GM18511 (cell line): ENCODE measurements at regions not wholly inside any gene's neighbourhood (a gene's known extent, or its start where the extent isn't known, plus 50 kb on each side); places are given as distances from the start of the nearest gene placed in this dataset.
"Not testable (repeated sequence)": the region's sequence is repeated elsewhere in the genome, so short reads cannot be mapped to it uniquely, and the experiment has no call there.

Source experiments
- ATAC-seq: cut with Tn5 transposase; IDR thresholded peaks from one replicate; pipeline ENCODE4 v1.9.1; 2021; ENCODE audit warnings: mild to moderate bottlenecking, moderate library complexity; ENCODE audit not compliant: unreplicated experiment

GRCh38 chr9:36521148-36521547, 51.5 kb upstream of the MELK start:
- no peak for ATAC-seq

- ATAC-seq, result no peak
Observed at GRCh38 chr9:36517131-36517530, 55.6 kb upstream of the MELK start.

DNA sequence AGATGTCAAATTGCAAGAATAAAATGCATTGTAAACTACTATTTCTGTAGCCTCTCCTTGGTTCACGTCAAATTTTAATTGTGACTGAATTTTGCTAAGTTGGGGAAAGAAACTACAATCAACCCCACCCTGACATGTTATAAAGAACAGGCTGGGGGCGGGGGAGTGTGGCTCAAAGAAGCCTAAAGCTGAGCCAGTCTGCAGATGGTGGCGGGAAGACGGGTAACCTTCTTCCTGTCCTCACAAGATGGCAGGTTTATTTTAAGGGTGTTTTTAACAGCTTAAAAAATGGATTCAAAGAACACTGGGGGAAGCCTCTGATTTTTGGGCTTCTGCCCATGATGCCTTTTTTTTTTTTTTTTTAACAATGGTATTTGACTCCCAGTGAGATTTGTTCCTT, 68.5 kb upstream of the MELK start:
- no peak for ATAC-seq

DNA sequence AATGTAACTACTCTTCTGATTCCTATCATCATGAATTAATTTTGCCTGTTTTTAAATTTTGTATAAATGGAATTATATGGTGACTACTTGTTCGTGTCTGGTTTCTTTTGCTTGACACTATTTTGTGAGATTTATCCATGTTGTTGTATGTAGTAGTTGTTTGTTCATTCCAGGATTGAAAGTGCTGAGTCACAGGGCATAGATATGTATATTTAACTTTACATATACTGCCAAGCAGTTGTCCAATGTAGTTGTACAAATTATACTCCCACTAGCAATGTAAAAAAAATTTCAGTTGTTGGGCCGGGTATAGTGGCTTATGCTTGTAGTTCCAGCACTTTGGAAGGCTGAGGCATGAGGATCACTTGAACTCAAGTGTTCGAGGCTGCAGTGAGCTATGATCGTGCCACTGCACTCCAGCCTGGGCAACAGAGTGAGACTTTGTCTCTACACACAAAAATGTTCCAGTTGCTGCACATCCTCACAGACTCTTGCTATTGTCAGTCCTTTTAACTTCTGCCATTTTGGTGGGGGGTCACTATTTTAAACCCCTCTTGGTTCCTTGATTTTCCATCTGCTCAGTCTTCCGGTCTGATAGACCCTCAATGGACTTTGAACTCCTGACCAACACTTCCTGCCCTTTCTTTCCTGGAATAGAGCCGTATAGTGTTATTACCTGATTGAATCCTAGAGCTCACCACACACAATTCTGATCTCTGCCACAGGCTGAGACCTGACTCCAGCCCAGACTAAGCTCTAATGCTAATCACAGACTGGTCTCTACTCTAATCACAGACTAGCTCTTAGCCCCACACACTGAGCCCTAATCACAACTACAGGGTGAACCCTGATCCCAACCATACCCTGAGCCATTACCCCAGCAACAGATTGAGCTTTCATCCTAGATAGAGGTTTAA, 69.3 kb upstream of the MELK start:
- no peak for ATAC-seq

- ATAC-seq, result no peak
Observed at GRCh38 chr9:36501727-36502126, 71.0 kb upstream of the MELK start.

GRCh38 chr9:36500931-36501330, 71.8 kb upstream of the MELK start:
- ATAC-seq, result not testable (repeated sequence)

GRCh38 chr9:36499174-36499890, 73.4 kb upstream of the MELK start:
- no peak for ATAC-seq

DNA sequence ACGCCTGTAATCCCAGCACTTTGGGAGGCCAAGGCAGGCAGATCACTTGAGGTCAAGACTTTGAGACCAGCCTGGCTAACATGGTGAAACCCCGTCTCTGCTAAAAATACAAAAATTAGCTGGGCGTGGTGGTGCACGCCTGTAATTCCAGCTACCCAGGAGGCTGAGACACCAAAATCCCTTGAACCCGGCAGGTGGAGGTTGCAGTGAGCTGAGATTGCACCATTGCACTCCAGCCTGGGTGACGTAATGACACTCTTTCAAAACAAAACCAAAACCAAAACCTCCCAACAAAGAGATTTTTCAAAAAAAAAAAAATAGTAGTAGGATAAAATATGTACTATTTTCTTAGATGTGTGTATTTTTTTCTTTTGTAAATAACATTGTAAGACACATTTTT, 79.1 kb upstream of the MELK start:
- not testable (repeated sequence) for ATAC-seq

DNA sequence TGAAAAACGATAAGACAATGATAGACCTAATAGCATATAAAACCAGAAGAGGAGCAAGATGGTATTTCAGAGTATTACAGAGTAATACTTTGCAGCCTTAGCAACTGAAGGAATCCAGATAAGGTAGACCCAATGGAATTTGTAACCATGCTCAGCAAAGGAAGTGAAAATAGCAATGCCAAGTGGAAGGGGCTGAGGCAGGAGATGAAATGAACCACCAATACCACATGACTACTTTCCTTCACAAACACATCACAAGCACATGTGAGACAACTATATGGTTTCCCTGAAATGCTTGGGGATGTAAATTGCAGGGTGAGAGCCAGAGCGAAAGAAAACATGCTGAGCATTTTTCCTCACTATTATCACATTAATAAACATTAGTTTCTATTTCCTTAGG, 79.8 kb upstream of the MELK start:
- ATAC-seq, result no peak

DNA sequence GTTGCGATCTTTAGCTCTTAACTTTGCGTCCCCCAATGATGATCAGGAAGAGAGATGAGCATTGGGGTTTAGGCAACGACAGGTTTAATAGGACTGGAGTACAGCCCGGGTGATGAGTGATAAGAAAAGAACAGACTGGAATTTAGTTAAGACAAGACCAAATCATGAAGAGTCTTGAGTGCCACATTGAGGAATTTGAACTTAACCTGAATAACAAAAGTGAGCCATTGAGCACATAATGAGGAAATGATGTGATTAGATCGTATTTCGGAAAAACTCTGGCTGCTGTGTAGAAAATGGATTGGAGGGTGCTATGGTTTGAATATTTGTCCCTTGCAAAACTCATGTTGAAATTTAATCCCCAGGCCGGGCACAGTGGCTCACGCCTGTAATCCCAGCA, 83.2 kb upstream of the MELK start:
- ATAC-seq, result no peak

DNA sequence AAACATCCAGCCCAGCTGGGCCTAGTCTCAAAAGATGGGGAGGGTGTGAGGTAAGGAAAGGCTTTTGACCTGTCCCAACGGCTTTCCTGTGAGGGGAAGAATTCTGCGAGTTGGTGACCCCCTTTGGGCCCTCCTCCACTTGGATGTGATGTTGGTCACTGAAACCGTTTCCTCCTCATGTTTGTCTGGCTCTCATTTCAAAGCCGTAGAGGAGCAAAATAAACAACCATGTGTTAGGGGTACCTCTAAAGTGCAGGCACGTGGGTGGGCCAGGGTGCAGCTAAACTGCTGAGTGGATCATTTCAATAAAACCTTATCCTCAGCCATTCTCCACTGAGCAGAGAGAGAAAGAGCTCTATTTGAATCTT, 84.3 kb upstream of the MELK start:
- ATAC-seq, result no peak

- peak; percentile 89 for ATAC-seq
Observed at GRCh38 chr9:36487482-36488388, 85.0 kb upstream of the MELK start.

GRCh38 chr9:36486933-36487481, 85.7 kb upstream of the MELK start:
- peak; percentile 49 for ATAC-seq

DNA sequence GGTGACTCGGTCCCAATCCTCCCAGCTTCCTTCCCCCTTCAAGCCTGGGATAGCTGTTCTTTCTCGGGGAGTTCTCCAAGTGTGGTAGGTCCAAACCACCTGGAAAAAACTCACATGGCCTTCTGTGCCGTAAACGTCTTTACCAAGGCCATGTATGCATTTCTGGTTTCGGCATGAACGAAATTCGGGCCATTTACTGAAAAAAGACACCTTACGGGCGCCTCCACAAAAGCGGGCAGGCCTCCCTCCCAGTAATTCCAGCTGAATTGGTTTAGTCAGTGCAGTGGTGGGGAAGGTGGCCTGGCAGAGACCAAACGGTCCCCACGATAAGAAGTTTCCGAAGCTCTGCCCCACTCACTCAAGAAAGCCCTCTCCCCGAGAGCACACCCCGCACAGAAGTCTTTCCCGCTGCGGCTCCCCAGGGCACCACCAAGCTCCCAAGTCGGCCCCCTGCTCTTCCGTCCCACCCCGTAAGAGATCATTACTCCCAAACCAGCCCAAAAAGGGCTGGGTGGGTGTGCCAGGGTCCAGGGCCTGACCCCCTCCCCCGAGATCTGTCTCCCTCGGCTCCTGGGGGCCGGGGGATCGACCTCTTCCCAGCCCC, 86.3 kb upstream of the MELK start:
- peak; percentile 5 for ATAC-seq

DNA sequence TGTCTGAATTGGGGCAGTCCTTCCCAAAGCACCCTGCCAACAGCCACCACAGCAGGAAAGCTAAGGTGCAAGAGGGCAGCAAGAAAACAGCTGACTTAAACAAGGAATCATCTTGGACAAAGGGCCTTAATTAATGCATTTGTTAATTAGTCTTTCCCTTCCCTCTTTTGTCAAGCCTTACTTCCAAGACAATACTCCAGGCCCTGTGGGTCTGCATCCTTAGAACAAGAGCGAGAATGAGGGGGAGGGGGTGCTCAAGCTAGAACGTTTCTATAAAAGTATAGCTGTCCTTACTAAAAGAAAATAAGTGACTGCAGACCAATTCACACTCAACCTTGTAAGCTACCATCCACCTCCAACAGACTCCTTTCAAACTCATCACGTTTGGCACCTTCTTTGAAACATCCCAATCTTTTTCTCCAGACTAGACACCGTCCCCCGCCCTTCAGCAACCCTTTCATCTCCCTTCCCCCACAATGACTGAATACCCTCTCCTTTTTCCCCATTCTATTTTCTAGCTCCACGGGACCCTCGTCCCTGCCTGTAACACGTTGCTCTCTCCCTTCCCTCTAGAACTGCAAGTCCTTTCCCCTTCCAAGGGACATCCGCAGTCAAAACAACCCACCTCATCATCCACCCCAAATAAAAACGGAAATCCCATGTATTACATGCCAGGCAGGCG, 85.7 kb upstream of the RNF38 start:
- ATAC-seq, result no peak

DNA sequence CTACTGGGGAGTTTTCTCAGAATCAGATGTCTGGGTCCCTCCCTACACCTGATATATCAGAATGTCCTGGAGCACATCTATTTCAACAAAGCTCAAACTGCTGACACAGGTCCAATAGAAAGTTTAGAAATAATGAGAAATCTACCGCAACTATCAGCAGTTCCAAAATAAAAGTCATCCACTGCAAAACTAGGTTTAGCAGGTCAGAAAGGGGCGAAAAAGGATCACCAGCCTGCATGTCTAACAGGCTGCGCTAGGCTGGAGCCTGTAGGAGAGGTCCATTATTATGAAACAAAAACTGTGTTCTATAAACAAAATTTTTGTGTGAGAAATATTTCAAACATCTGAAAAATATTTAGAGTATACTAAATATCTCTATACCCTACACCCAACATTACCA, 84.1 kb upstream of the RNF38 start:
- no peak for ATAC-seq

DNA sequence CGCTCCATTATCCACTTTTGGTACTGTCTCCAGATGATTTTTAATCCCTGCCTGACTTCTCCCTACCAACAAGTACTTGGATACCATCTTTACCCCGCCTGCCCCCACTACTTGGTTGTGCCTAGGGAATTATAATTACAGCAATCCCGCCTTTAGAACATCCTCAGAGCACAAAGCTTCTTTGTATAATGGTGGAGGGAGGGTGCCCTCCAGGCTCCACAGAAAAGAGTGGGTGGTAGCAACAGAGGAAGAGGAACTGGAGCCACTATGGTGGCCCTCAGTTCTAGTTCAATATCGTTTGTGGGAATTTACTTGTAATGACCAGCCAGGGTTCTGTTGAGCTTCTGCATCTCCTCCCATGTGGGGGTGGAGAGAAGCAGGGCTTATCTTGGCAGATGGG, 79.0 kb upstream of the RNF38 start:
- no peak for ATAC-seq

DNA sequence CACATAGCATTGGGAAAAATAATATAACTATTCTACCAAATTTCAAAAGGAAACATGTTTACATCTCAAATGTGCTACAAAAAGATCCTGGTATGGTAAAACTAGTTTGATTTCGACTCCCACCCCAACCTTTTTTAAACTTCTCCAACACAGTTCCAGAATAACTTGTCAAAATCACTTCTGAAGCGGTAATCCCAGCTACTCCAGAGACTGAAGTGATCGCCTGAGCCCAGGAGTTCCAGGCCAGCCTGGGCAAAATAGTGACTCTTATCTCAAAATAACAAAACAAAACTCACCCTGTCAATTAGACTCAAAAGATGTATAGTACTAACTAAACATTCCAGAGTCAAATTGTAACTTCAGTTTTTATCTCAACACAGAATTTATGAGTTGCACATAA, 71.3 kb upstream of the RNF38 start:
- no peak for ATAC-seq

DNA sequence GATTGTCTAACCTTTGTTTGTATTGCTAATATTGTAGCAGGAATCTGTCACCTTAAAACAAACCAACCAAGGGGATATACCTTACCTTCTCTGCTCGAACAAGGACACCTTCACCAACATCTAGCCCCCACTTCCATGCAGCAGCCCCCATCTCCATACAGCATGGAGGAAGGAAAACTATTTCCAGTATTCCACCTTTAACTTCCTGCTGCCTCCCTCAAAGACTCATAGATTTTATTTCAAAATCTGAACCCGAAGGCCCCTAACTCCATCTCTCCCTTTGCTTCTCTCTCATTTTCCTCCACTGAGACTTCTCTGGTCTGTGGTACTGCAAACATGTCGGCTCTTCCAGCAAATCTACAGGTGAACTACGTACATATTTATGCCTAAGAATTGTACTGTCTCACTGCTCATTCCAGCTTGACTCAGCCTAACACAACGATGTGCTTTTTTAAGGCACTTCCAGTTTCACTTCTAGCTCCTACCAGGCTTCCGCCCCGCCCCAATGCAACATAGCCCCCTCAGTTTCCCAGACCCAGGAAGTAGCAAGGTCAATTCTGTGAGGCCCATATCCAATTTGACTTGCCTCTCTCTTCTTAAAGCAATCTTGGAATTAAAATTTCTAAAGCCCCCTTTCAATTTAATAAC, 70.7 kb upstream of the RNF38 start:
- ATAC-seq, result peak; percentile 94

DNA sequence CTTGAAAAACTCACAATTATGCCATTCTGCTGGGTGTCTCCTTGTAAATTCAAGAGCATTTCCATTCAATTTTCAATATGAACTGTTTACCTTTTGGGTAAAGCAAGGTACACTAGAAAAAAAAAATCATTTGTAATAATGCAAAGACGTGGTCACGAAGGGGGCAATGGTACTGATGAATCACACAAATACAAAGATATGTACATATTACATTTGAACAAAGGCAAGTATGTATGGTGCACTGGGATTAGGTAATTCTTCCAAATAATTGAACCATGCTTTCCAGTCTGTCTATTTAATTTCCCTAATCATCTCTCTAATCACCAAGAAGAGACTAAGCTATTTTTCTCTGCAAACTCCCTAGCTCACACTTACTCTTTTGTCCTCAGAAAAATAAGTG, 63.4 kb upstream of the RNF38 start:
- ATAC-seq, result no peak
